ENCODE measurements at regions not wholly inside any gene's neighbourhood (a gene's known extent, or its start where the extent isn't known, plus 50 kb on each side); places are given as distances from the start of the nearest gene placed in this dataset.

DNA sequence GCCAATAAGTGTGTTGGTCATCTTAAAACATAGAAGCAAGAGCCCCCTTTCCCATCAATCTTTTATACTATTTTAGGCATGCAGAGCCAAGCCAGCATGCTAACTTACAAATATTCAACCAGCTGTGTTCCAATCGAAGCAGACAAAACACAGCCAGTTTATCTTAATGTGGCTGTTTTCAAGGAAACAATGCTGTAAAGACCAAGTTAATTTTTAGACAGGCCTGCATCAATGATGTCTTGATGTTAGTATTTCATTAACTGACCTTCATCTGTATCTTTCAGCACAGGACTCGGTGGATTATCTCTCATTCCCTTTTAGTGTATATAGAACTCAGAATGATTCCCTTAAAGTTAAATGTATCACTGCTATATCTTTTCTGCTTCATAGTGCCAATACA, 262.0 kb upstream of the ZWINT start:
- no peaks in the 10 kb centered on the region for H3K9me3 ChIP-seq (replicated peaks; ENCODE audit: control insufficient read depth, insufficient read depth, low read length)
- SMC1A ChIA-PET (ENCODE audit: uncharacterized antibody, unreplicated experiment): interaction anchor here (0.9 to 2.1 kb wide), 8 partner anchors 8 to 261 kb away, joined by 3 to 10 read pairs (median 4); no protein-coding TSS in a partner anchor
- H3K4me1 ChIP-seq (ENCODE audit: control insufficient read depth, insufficient read depth, low read length): peaks cover 10% of the 10 kb centered on the region; the same call in 1 of the 2 replicates
- DNase-seq (ENCODE audit: low read depth, low spot score): no peak
- H3K79me2 ChIP-seq (ENCODE audit: control insufficient read depth, insufficient read depth, low read length): no peaks in the 10 kb centered on the region
- WGBS (ENCODE audit: insufficient coverage, insufficient replicate concordance, low lambda C conversion rate, missing lambda C conversion rate): 42% methylated on average over 2 of the region's 2 CpGs
- no peaks in the 10 kb centered on the region for H3K27me3 ChIP-seq (replicated peaks in 1 of 2; ENCODE audit: control insufficient read depth in 2 of 2, insufficient read depth in 2 of 2, low read length in 1 of 2)
- POLR2A ChIA-PET: interaction anchor here (0.6 kb wide), 1 partner anchor 96 kb away, joined by 3 read pairs; no protein-coding TSS in a partner anchor
- BruUV-seq (replicated peaks): no TSS peak
- no peaks in the 10 kb centered on the region for H3K36me3 ChIP-seq (ENCODE audit: control insufficient read depth in 2 of 2, insufficient read depth in 2 of 2, low read length in 1 of 2)
- intact Hi-C loops (cut with micrococcal nuclease; ENCODE audit: unreplicated experiment) (loop anchor here (5.0 kb wide), 1 partner anchor 141 kb away; no protein-coding TSS in a partner anchor), in situ Hi-C loops (cut with MboI) (no loop called here)
- no peak overlapping the region for H3K9ac ChIP-seq (ENCODE audit: control insufficient read depth, insufficient read depth, low read length)
- H3K4me3 ChIP-seq: no peak overlapping the region
- TF ChIP-seq HDGF (IDR thresholded peaks at IDR 0.05) (no peak), STAT3 (IDR thresholded peaks at IDR 0.05; ENCODE audit: low read depth, low read length) (no peak), MEF2A (IDR thresholded peaks at IDR 0.05; ENCODE audit: insufficient read depth, low read depth, low read length) (no peak)
- TF ChIP-seq, protein P1, sequence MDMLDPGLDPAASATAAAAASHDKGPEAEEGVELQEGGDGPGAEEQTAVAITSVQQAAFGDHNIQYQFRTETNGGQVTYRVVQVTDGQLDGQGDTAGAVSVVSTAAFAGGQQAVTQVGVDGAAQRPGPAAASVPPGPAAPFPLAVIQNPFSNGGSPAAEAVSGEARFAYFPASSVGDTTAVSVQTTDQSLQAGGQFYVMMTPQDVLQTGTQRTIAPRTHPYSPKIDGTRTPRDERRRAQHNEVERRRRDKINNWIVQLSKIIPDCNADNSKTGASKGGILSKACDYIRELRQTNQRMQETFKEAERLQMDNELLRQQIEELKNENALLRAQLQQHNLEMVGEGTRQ (IDR thresholded peaks at IDR 0.05; ENCODE audit: borderline replicate concordance, low read depth, low read length): no peak
- no peak overlapping the region for H2AFZ ChIP-seq (ENCODE audit: control insufficient read depth, low read depth, low read length)
- CTCF ChIA-PET: interaction anchor here (0.7 to 1.5 kb wide), 3 partner anchors 9 to 697 kb away, joined by 3 to 5 read pairs (median 4); no protein-coding TSS in a partner anchor
- no peaks in the 10 kb centered on the region for H4K20me1 ChIP-seq (ENCODE audit: control insufficient read depth, insufficient read depth)
- RAD21 ChIA-PET (ENCODE audit: unreplicated experiment): interaction anchor here (0.7 to 1.0 kb wide), 3 partner anchors 11 to 22 kb away, joined by 3 read pairs; no protein-coding TSS in a partner anchor
- no peak overlapping the region for H3K4me2 ChIP-seq (ENCODE audit: control insufficient read depth, insufficient read depth)
- FAIRE-seq: no peak
- peak; percentile 34 for ATAC-seq
- H3K27ac ChIP-seq (ENCODE audit: control insufficient read depth, insufficient read depth): no peak overlapping the region; the same call in 1 of the 2 replicates

All from GM12878 (cell line).